ENCODE measurements at regions not wholly inside any gene's neighbourhood (a gene's known extent, or its start where the extent isn't known, plus 50 kb on each side); places are given as distances from the start of the nearest gene placed in this dataset.

GRCh38 chr5:86320266-86320665 is 297.5 kb upstream of the COX7C start:
- ATAC-seq (ENCODE audit: insufficient number of reproducible peaks, low FRiP score, low read depth) (no peak), DNase-seq (ENCODE audit: low spot score) (no peak)
- TF ChIP-seq CTCF (IDR thresholded peaks at IDR 0.05): no peak
- no peaks in the 10 kb centered on the region for H3K36me3 ChIP-seq
- H3K4me1 ChIP-seq (ENCODE audit: control insufficient read depth in 1 of 2, low read depth in 2 of 2): no peaks in the 10 kb centered on the region
- H3K9me3 ChIP-seq: no peaks in the 10 kb centered on the region
- H3K27ac ChIP-seq: no peak overlapping the region
- no peaks in the 10 kb centered on the region for H3K27me3 ChIP-seq (replicated peaks; ENCODE audit: insufficient read depth)
- no peak overlapping the region for H3K4me3 ChIP-seq

GRCh38 chr5:86329318-86329717 is 288.4 kb upstream of the COX7C start:
- no peaks in the 10 kb centered on the region for H3K36me3 ChIP-seq
- no peak overlapping the region for H3K27ac ChIP-seq
- no peaks in the 10 kb centered on the region for H3K27me3 ChIP-seq (replicated peaks; ENCODE audit: insufficient read depth)
- H3K4me1 ChIP-seq (ENCODE audit: control insufficient read depth in 1 of 2, low read depth in 2 of 2): no peaks in the 10 kb centered on the region
- no peak for TF ChIP-seq CTCF (IDR thresholded peaks at IDR 0.05)
- no peak overlapping the region for H3K4me3 ChIP-seq
- no peak for ATAC-seq (ENCODE audit: insufficient number of reproducible peaks, low FRiP score, low read depth)
- no peaks in the 10 kb centered on the region for H3K9me3 ChIP-seq
- no peak for DNase-seq (ENCODE audit: low spot score)

GRCh38 chr5:86330736-86331135 is 287.0 kb upstream of the COX7C start:
- Histone ChIP-seq H3K4me3 (no peak overlapping the region), H3K27me3 (replicated peaks; ENCODE audit: insufficient read depth) (no peaks in the 10 kb centered on the region), H3K27ac (no peak overlapping the region), H3K4me1 (ENCODE audit: control insufficient read depth in 1 of 2, low read depth in 2 of 2) (no peaks in the 10 kb centered on the region), H3K9me3 (no peaks in the 10 kb centered on the region), H3K36me3 (no peaks in the 10 kb centered on the region)
- no peak for TF ChIP-seq CTCF (IDR thresholded peaks at IDR 0.05)
- DNase-seq (ENCODE audit: low spot score): no peak
- no peak for ATAC-seq (ENCODE audit: insufficient number of reproducible peaks, low FRiP score, low read depth)

- no peak for DNase-seq (ENCODE audit: low spot score)
- Histone ChIP-seq H3K36me3 (no peaks in the 10 kb centered on the region), H3K27me3 (replicated peaks; ENCODE audit: insufficient read depth) (no peaks in the 10 kb centered on the region), H3K4me3 (no peak overlapping the region), H3K9me3 (no peaks in the 10 kb centered on the region), H3K27ac (no peak overlapping the region), H3K4me1 (ENCODE audit: control insufficient read depth in 1 of 2, low read depth in 2 of 2) (no peaks in the 10 kb centered on the region)
- TF ChIP-seq CTCF (IDR thresholded peaks at IDR 0.05): no peak
- ATAC-seq (ENCODE audit: insufficient number of reproducible peaks, low FRiP score, low read depth): no peak
These were observed 284.9 kb upstream of the COX7C start for GRCh38 chr5:86332851-86333250.

- Histone ChIP-seq H3K4me1 (ENCODE audit: control insufficient read depth in 1 of 2, low read depth in 2 of 2) (no peaks in the 10 kb centered on the region), H3K36me3 (no peaks in the 10 kb centered on the region), H3K27me3 (replicated peaks; ENCODE audit: insufficient read depth) (no peaks in the 10 kb centered on the region), H3K4me3 (no peak overlapping the region), H3K27ac (no peak overlapping the region), H3K9me3 (no peaks in the 10 kb centered on the region)
- no peak for ATAC-seq (ENCODE audit: insufficient number of reproducible peaks, low FRiP score, low read depth)
- no peak for TF ChIP-seq CTCF (IDR thresholded peaks at IDR 0.05)
- no peak for DNase-seq (ENCODE audit: low spot score)
These were observed 279.9 kb upstream of the COX7C start for GRCh38 chr5:86337667-86338460.
